GM13976 (cell line): ENCODE measurements at regions not wholly inside any gene's neighbourhood (a gene's known extent, or its start where the extent isn't known, plus 50 kb on each side); places are given as distances from the start of the nearest gene placed in this dataset.

Source experiments
- DNase-seq: peaks from one replicate; pipeline ENCODE4 v3.0.0; 2012; ENCODE audit warnings: low spot score
- CTCF ChIP-seq: IDR thresholded peaks from 2 replicates; pipeline ENCODE4 v1.5.1; 2012; ENCODE audit warnings: borderline replicate concordance, mild to moderate bottlenecking; ENCODE audit not compliant: insufficient read depth; ENCODE audit errors: extremely low read depth, missing control alignments, control extremely low read depth
- in situ Hi-C: fragments of 300-500 bp; cut with MboI; formaldehyde crosslinking; loops from one replicate; pipeline ENCODE4 v1.12.0; 2022; ENCODE audit warnings: low sequenced_read_pairs, mixed read lengths, inconsistent platforms; ENCODE audit not compliant: unreplicated experiment

GRCh38 chr12:98388126-98388525 is 127.3 kb upstream of the TMPO start:
- no peak for DNase-seq
- in situ Hi-C loops: loop anchor here (25.0 kb wide), 2 partner anchors 1226 to 1401 kb away; no protein-coding TSS in a partner anchor
- TF ChIP-seq CTCF: no peak

GRCh38 chr12:98389593-98389992 is 125.8 kb upstream of the TMPO start:
- in situ Hi-C loops: loop anchor here (25.0 kb wide), 2 partner anchors 1227 to 1402 kb away; no protein-coding TSS in a partner anchor
- TF ChIP-seq CTCF: no peak
- DNase-seq: no peak

- DNase-seq: peak; percentile 74
- in situ Hi-C loops: loop anchor here (25.0 kb wide), 2 partner anchors 1235 to 1410 kb away; no protein-coding TSS in a partner anchor
Observed at GRCh38 chr12:98397323-98398105, 117.9 kb upstream of the TMPO start.

DNA sequence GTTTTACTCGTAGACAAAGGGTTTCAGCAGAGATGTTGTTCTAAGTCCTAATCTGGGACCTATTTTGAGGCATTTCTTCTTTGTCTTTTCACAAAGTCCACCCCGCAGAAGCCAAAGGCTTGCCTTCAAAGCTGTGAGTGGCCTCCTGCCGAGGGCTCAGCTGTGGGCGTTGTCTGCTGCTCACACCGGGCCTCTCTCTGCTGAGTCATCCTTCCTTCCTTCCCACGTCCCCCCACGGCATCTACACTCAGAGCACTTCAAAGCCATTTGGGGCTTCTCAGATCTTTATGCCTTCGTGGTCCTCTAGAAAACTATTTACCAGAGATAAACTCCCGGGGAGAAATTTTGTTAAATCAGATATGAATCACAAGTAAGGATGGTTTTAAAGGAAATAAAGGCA is 115.9 kb upstream of the TMPO start:
- no peak for TF ChIP-seq CTCF
- in situ Hi-C loops: loop anchor here (25.0 kb wide), 2 partner anchors 1237 to 1412 kb away; no protein-coding TSS in a partner anchor
- DNase-seq: peak; percentile 55

More at GRCh38 chr12:98397323-98398105, 117.9 kb upstream of the TMPO start:
- TF ChIP-seq CTCF: peak; percentile 95

GRCh38 chr12:98401427-98401826 is 114.0 kb upstream of the TMPO start:
- in situ Hi-C loops: no loop called here
- no peak for DNase-seq
- TF ChIP-seq CTCF: no peak

- TF ChIP-seq CTCF: no peak
- DNase-seq: no peak
- in situ Hi-C loops: no loop called here
Observed at GRCh38 chr12:98402091-98402490, 113.3 kb upstream of the TMPO start.
